Occipital lobe (tissue), 1 donor: ENCODE measurements at regions not wholly inside any gene's neighbourhood (a gene's known extent, or its start where the extent isn't known, plus 50 kb on each side); places are given as distances from the start of the nearest gene placed in this dataset.

Experiments
- DNase-seq: peaks from one replicate; lab custom pipeline; 2025; lab: John Stamatoyannopoulos, UW

- no peak for DNase-seq
These were observed 85.3 kb downstream of the MATN1 start for GRCh38 chr1:30638086-30638485.

GRCh38 chr1:30637183-30637980, 86.0 kb downstream of the MATN1 start:
- DNase-seq: no peak

- no peak for DNase-seq
These were observed 86.8 kb downstream of the MATN1 start for GRCh38 chr1:30636621-30637020.

- no peak for DNase-seq
These were observed 87.9 kb downstream of the MATN1 start for GRCh38 chr1:30635391-30635975.

- DNase-seq: no peak
These were observed 88.9 kb downstream of the MATN1 start for GRCh38 chr1:30634507-30634906.

GRCh38 chr1:30633294-30633693, 90.1 kb downstream of the MATN1 start:
- DNase-seq: no peak

GRCh38 chr1:30632481-30632880, 90.9 kb downstream of the MATN1 start:
- DNase-seq: no peak

- no peak for DNase-seq
These were observed 91.7 kb downstream of the MATN1 start for GRCh38 chr1:30631700-30632099.

GRCh38 chr1:30629501-30629900, 93.9 kb downstream of the MATN1 start:
- DNase-seq: no peak

GRCh38 chr1:30627994-30628393, 95.4 kb downstream of the MATN1 start:
- no peak for DNase-seq

- DNase-seq: no peak
These were observed 96.2 kb downstream of the MATN1 start for GRCh38 chr1:30627206-30627605.

GRCh38 chr1:30623431-30623830, 100.0 kb downstream of the MATN1 start:
- DNase-seq: no peak

GRCh38 chr1:30619619-30620018, 103.8 kb downstream of the MATN1 start:
- no peak for DNase-seq

GRCh38 chr1:30618335-30618747, 105.0 kb downstream of the MATN1 start:
- DNase-seq: no peak

GRCh38 chr1:30616759-30617158, 106.6 kb downstream of the MATN1 start:
- DNase-seq: no peak

- DNase-seq: no peak
These were observed 107.4 kb downstream of the MATN1 start for GRCh38 chr1:30615816-30616590.

- no peak for DNase-seq
These were observed 108.1 kb downstream of the MATN1 start for GRCh38 chr1:30615076-30615795.

- no peak for DNase-seq
These were observed 110.2 kb downstream of the MATN1 start for GRCh38 chr1:30613188-30613587.

- DNase-seq: no peak
These were observed 110.8 kb downstream of the MATN1 start for GRCh38 chr1:30612536-30613065.

- no peak for DNase-seq
These were observed 111.6 kb downstream of the MATN1 start for GRCh38 chr1:30611741-30612309.

GRCh38 chr1:30610917-30611316, 112.5 kb downstream of the MATN1 start:
- DNase-seq: no peak
